ENCODE measurements at regions not wholly inside any gene's neighbourhood (a gene's known extent, or its start where the extent isn't known, plus 50 kb on each side); places are given as distances from the start of the nearest gene placed in this dataset.

DNA sequence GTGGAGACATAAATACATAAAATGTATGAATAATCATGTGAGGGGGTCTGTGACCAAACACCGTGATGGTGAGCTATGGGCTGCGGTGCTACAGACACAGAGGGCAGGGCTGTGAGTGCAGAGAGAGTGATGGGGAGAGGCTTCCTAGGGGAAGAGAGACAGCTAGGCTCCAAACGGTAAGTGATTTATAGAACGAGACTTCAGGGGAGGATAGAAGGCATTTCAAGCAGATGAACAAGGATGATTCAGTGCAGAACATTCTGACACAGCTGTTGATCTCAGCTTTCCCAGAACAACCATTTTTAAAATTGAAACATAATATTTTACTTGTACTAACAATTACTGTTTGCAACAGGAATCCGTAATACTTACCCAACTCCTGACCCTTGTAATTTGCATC lies 100.7 kb downstream of the GAS1 start:
- no peaks in the 10 kb centered on the region for H3K4me1 Mint-ChIP-seq
- H3K27ac Mint-ChIP-seq, result no peak overlapping the region
- H3K27me3 Mint-ChIP-seq, result peaks cover 1% of the 10 kb centered on the region
- H3K9me3 Mint-ChIP-seq, result peaks cover 6% of the 10 kb centered on the region
- ATAC-seq (ENCODE audit: low read depth), result no peak
- H3K4me3 Mint-ChIP-seq, result no peak overlapping the region
- H3K36me3 Mint-ChIP-seq, result no peaks in the 10 kb centered on the region
- DNase-seq (ENCODE audit: low spot score in 2 of 2), result no peak

DNA sequence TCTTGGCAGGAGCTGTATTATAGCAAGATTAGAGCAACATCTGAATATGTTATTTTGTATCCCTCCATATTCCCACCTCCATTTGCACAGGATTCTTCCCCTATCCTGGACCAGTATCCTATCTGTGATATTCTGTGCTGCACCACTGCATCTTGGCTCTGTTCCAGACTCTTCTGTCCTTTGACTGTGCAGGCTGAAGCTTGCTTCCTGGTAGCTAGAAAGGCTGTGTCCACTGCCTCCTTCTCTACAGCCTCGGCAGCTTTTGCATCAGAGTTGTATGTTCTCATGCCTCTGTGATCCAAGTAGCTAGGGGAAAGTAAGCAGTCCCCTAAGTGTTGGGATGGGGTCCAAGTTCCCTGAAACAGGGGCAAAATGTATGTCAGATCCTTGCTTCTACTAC lies 104.1 kb downstream of the GAS1 start:
- H3K27me3 Mint-ChIP-seq, result peaks cover 1% of the 10 kb centered on the region
- no peak overlapping the region for H3K27ac Mint-ChIP-seq
- peaks cover 3% of the 10 kb centered on the region for H3K9me3 Mint-ChIP-seq
- no peaks in the 10 kb centered on the region for H3K4me1 Mint-ChIP-seq
- no peak overlapping the region for H3K4me3 Mint-ChIP-seq
- H3K36me3 Mint-ChIP-seq, result no peaks in the 10 kb centered on the region
- no peak for ATAC-seq (ENCODE audit: low read depth)
- DNase-seq (ENCODE audit: low spot score in 2 of 2), result no peak

DNA sequence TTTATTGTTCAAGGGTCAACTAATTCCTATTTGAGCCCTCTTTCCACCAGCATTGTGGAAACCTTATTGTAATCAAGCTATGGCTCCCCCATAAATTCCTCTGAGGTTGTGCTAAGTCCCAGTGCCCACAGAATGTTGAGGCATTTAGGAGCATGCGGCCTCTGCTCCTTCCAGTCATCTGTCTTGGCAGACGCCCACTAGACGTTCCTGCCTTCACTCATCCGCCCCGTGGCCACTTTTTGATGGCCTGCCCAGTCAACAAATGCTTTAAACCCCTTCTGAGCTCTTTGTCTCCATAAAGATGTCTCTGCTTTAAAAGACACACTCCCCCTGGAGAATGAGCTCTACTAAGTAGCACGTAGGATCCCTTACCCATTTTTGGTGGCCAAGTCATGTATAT lies 104.7 kb downstream of the GAS1 start:
- ATAC-seq (ENCODE audit: low read depth), result no peak

DNA sequence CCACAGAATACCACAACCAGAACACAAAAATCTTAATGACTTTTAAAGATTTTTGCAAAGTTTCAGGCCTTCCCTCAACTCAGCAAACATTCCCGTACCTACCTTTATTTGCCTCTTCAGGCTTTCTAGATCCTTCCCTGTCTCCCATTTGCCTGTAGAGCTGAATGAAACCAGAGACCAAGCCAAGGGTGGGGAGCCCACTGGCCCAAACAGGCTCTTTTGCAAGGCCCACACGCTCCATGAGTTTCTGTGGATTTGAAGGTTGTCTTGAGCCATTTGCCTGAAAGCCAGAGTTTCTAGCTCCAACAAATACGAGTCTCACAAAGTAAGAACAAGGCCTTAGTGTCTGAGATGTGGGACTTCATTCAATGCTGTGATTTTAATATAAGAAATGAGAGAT lies 107.8 kb downstream of the GAS1 start:
- Mint-ChIP-seq H3K4me3 (no peak overlapping the region), H3K27ac (no peak overlapping the region), H3K4me1 (no peaks in the 10 kb centered on the region), H3K9me3 (no peaks in the 10 kb centered on the region), H3K36me3 (no peaks in the 10 kb centered on the region), H3K27me3 (peaks cover 1% of the 10 kb centered on the region)
- ATAC-seq (ENCODE audit: low read depth), result no peak
- no peak for DNase-seq (ENCODE audit: low spot score in 2 of 2)

More for the DNA sequence above, 104.7 kb downstream of the GAS1 start:
- Mint-ChIP-seq H3K36me3 (no peaks in the 10 kb centered on the region), H3K27ac (no peak overlapping the region), H3K4me1 (no peaks in the 10 kb centered on the region), H3K9me3 (peaks cover 3% of the 10 kb centered on the region), H3K4me3 (no peak overlapping the region), H3K27me3 (peaks cover 1% of the 10 kb centered on the region)
- no peak for DNase-seq (ENCODE audit: low spot score in 2 of 2)

DNA sequence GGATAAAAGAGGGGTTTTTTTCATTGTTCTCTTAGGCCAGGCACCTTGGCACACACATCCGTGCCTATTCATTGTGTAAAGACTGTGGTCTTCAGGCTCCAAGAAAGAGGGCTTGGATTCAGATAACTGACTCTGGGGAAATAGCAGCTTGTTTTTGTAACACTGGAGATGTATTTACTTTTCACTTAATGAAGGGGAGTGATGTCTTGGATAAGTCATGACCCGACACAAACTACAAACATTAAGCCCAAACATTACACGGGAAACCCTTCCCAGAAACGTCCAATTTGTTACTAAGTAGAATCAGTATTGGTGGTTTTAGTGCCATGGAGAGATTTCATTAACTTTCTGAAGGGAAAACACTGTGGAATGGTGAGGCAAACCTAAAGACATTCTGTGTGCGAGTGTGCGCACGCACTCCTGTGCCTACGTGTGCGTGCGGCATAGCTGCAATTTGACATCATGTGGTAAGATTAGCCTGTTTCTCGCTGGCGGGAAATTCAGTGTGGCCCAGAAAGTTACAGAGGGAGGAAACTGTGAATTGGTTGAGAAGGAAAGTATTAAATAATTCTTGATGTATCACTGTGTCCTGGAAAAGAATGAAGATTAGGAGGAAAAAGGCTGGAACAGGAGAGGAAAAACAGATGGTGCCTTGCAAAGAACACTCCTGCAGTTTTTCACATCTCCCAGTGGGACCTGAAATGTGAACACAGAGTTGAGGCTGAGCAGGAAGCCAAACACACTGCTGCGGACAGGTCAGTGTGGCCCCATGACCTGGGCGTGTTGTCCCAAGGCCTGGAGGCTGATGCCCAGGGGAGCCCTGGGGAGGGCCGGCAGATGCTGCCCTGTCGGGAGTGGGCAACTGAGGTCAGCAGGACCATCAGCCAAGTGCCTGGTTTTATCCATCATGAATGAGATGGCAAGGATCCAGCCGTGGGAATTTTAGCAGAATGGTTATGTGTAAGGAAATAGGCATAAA lies 108.5 kb downstream of the GAS1 start:
- DNase-seq (ENCODE audit: low spot score in 2 of 2) (no peak), ATAC-seq (ENCODE audit: low read depth) (no peak)
- H3K36me3 Mint-ChIP-seq, result no peaks in the 10 kb centered on the region
- peaks cover 1% of the 10 kb centered on the region for H3K27me3 Mint-ChIP-seq
- H3K27ac Mint-ChIP-seq, result no peak overlapping the region
- no peak overlapping the region for H3K4me3 Mint-ChIP-seq
- H3K9me3 Mint-ChIP-seq, result no peaks in the 10 kb centered on the region
- no peaks in the 10 kb centered on the region for H3K4me1 Mint-ChIP-seq

DNA sequence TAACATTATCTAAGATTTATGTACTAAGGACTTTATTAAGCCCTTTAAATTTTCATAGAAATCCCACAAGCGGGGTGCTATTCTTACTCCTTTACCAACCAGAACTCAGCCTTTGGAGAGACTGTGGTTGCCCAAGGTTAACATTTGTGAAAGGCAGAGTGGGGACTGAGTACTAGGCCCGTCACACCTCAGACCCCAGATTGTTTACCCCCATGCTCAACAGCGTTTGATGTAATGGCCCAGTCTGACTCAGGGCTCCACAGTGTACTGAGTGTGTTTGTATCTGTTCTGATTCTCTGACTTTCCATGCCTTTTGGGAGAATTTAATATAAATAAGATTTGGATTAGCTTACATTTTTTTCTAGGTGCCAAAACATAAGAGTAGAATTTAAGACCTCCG lies 110.0 kb downstream of the GAS1 start:
- Mint-ChIP-seq H3K4me3 (no peak overlapping the region), H3K27ac (no peak overlapping the region), H3K27me3 (no peaks in the 10 kb centered on the region), H3K9me3 (no peaks in the 10 kb centered on the region), H3K36me3 (no peaks in the 10 kb centered on the region), H3K4me1 (no peaks in the 10 kb centered on the region)
- ATAC-seq (ENCODE audit: low read depth), result no peak
- no peak for DNase-seq (ENCODE audit: low spot score in 2 of 2)

DNA sequence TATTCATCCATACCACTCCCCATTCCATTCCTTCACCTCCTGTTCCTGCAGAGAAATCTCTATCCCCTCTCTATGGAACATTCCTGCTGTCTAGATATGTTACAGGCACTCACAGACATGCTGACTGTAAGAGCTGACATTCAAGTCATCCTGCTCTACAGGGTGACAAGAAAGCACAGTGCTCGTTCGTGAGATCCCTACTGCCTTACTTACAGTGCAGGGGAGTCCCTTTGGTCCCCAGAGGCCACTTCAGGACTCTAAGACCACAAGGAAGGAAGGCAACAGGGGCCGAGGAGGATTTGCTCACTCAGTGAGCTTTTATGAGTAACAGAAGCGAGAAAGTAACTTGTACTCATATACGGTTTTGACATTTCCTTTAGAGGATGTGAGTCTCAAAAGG lies 110.5 kb downstream of the GAS1 start:
- no peaks in the 10 kb centered on the region for H3K4me1 Mint-ChIP-seq
- H3K27ac Mint-ChIP-seq, result no peak overlapping the region
- H3K4me3 Mint-ChIP-seq, result no peak overlapping the region
- H3K27me3 Mint-ChIP-seq, result no peaks in the 10 kb centered on the region
- H3K9me3 Mint-ChIP-seq, result no peaks in the 10 kb centered on the region
- H3K36me3 Mint-ChIP-seq, result no peaks in the 10 kb centered on the region
- DNase-seq (ENCODE audit: low spot score in 2 of 2) (no peak), ATAC-seq (ENCODE audit: low read depth) (no peak)

DNA sequence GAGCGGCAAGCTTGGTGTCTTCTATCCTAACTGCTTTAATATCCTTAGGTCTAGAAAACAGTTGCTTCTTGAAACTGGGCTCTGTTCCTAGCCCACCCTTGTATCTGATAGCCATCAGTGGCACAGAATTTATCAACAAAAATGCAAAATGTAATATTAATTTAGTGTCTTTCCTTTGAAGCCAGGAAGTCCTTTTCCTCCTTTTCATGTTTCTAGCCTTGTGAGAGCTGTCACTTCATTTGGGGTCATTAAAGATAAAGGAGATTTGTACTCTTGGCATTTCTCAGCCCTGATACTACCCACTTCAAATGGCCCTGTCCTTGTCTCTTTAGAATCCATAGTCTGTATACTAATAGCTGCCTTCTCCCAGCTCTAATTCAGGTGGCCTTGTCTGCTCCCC lies 111.0 kb downstream of the GAS1 start:
- H3K27me3 Mint-ChIP-seq, result no peaks in the 10 kb centered on the region

DNA sequence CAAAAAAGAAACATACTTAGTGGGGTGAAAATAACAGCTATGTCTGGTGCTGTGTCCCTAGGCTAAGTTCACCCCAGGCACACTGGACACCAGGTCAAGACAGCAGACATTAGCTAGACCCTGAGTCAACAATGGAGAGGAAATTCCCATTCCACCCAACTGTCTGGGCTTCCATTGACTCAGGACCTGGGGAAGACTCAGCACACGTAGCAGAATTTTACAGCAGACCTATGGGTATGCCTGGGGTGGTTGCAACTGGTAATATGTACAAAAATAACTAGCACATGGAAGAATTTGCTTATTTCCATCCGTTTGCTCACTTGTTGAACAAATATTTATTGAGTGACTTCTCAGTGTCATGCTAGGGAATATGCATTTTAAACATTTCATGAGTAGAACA lies 117.0 kb downstream of the GAS1 start:
- Mint-ChIP-seq H3K36me3 (no peaks in the 10 kb centered on the region), H3K9me3 (peaks cover 2% of the 10 kb centered on the region), H3K27ac (no peak overlapping the region), H3K27me3 (no peaks in the 10 kb centered on the region), H3K4me3 (no peak overlapping the region), H3K4me1 (no peaks in the 10 kb centered on the region)
- ATAC-seq (ENCODE audit: low read depth) (no peak), DNase-seq (ENCODE audit: low spot score in 2 of 2) (no peak)

More for the DNA sequence above, 111.0 kb downstream of the GAS1 start:
- H3K36me3 Mint-ChIP-seq, result no peaks in the 10 kb centered on the region
- no peak overlapping the region for H3K27ac Mint-ChIP-seq
- no peak for ATAC-seq (ENCODE audit: low read depth)
- no peak overlapping the region for H3K4me3 Mint-ChIP-seq
- DNase-seq (ENCODE audit: low spot score in 2 of 2), result no peak
- no peaks in the 10 kb centered on the region for H3K4me1 Mint-ChIP-seq
- no peaks in the 10 kb centered on the region for H3K9me3 Mint-ChIP-seq

DNA sequence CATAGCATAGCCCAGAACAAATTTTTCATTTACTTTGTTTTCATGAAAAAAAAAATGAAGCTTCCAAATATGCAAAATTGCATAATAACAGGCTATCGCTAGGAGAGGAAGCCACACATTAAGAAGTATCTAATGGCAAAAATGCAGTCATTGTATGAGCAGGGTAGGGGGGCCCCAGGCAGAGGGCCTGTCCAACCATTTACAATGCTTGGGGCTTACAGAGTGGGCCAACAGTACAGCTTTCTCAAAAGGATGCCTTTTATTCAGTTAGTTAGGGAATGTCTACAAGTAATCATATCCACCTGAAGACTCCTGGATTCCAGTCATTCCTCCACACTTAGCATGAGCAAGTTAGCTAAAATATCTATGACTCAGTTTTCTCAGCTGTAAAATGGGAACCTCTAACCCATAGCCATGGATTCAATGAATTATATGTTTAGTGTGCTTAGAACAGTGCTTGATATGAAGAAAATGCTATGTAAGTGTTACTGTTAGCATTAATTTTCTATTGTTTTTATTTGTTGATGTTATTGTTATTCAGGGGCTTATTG lies 117.7 kb downstream of the GAS1 start:
- Mint-ChIP-seq H3K4me3 (no peak overlapping the region), H3K9me3 (peaks cover 3% of the 10 kb centered on the region), H3K36me3 (no peaks in the 10 kb centered on the region), H3K4me1 (no peaks in the 10 kb centered on the region), H3K27ac (no peak overlapping the region), H3K27me3 (no peaks in the 10 kb centered on the region)
- no peak for ATAC-seq (ENCODE audit: low read depth)
- DNase-seq (ENCODE audit: low spot score in 2 of 2), result no peak

DNA sequence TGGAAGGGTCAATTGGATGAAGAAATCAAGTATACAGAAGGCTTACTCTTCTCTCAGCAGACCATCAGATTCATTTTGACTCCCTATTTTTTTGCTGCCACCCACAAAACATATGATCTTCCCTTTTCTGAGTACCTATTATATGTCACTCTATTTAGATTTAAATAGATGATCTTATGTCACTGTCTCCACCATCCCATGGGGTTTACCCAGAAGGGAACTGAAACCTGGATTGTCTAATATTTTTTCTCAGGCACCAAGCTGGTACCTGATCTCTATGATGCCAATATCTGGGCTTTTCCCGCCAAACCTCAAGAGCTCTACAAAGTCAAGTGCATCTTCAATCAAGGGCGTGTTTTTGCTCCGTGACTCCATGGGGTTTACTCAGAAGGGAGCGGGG lies 118.7 kb downstream of the GAS1 start:
- Mint-ChIP-seq H3K36me3 (no peaks in the 10 kb centered on the region), H3K4me1 (no peaks in the 10 kb centered on the region), H3K9me3 (peaks cover 3% of the 10 kb centered on the region), H3K4me3 (no peak overlapping the region), H3K27me3 (no peaks in the 10 kb centered on the region), H3K27ac (no peak overlapping the region)
- ATAC-seq (ENCODE audit: low read depth), result no peak
- DNase-seq (ENCODE audit: low spot score in 2 of 2), result no peak

DNA sequence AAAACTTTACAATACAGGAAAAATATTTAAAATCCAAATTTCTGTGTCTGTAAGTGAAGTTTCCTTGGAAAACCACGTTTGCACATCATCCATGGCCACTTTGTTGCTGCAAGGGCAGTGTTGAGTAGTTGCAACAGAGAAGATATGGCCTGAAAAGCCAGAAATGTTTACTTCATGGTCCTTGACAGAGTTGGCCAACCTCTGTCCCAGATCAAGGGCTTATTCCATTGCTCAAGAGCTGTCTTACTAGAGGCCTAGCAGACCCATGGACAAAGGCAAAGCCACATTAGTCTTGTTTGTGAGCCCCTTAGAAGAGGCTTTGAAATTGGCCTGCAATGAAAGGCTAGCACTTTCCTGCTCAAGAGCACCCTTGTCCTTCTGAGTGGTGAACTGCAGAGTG lies 119.4 kb downstream of the GAS1 start:
- no peak for ATAC-seq (ENCODE audit: low read depth)
- Mint-ChIP-seq H3K4me3 (no peak overlapping the region), H3K4me1 (no peaks in the 10 kb centered on the region), H3K27ac (no peak overlapping the region), H3K36me3 (no peaks in the 10 kb centered on the region), H3K27me3 (no peaks in the 10 kb centered on the region), H3K9me3 (peaks cover 3% of the 10 kb centered on the region)
- DNase-seq (ENCODE audit: low spot score in 2 of 2), result no peak

DNA sequence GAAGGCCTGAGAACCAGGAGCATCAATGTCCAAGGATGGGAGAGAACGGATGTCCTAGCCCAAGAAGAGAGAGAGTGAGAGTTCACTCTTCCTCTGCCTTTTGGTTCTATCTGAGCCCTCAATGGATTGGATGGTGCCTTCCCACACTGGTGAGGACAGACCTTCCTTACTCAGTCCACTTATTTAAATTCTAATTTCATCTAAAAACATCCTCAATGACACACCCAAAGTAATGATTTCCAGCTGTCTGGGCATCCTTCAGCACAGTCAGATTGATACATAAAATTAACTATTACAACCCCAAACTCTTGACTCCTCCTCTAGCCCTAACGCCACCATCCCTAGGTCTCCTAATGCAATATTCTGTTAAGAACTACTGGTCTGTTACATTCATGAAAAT lies 122.0 kb downstream of the GAS1 start:
- Mint-ChIP-seq H3K27me3 (peaks cover 2% of the 10 kb centered on the region), H3K36me3 (no peaks in the 10 kb centered on the region), H3K9me3 (peaks cover 4% of the 10 kb centered on the region), H3K4me3 (no peak overlapping the region), H3K27ac (no peak overlapping the region), H3K4me1 (no peaks in the 10 kb centered on the region)
- DNase-seq (ENCODE audit: low spot score in 2 of 2), result no peak
- ATAC-seq (ENCODE audit: low read depth), result no peak

DNA sequence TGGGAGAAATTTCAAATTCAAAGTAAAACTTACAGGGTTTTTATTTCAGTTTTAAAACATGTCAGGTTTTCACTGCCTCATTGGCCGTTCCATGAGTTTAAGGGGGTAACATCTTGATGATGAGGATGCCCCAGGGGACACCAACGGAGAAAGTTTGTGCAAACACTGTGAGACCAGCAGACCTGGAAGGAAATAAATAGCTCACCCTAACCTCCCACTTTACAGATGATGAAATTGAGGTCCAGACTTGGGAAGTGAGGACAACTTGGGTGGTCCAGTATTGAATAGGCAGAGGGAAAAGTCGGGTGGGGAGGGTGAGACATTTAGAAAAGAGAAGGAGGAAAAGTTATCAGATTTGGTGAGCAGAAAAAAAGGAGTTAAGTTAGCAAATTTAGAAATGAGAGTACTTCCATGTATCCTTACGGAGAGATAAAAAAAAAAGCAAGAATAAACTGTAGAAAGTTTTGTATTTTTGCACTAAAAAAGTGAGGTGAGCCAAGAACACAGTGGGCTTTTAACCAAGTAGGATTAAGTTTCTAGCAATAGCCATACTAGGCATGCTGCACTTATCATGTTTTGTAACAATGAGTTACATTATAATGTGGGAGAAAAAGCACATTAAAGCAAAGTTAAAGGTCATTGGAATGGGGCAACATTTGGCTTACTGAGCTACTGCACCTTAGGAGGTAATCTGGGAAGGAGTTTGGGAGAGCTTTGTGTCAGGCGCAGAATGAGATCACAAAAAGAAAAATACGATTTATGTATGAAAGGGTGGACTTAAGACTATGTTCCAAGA lies 125.1 kb downstream of the GAS1 start:
- Mint-ChIP-seq H3K9me3 (peaks cover 4% of the 10 kb centered on the region), H3K4me1 (no peaks in the 10 kb centered on the region), H3K27ac (no peak overlapping the region), H3K27me3 (peaks cover 2% of the 10 kb centered on the region), H3K36me3 (no peaks in the 10 kb centered on the region), H3K4me3 (no peak overlapping the region)
- no peak for DNase-seq (ENCODE audit: low spot score in 2 of 2)
- ATAC-seq (ENCODE audit: low read depth), result no peak

All from memory B cell (primary cell).